ENCODE measurements at regions not wholly inside any gene's neighbourhood (a gene's known extent, or its start where the extent isn't known, plus 50 kb on each side); places are given as distances from the start of the nearest gene placed in this dataset.
"Not testable (repeated sequence)": the region's sequence is repeated elsewhere in the genome, so short reads cannot be mapped to it uniquely, and the experiment has no call there.

DNA sequence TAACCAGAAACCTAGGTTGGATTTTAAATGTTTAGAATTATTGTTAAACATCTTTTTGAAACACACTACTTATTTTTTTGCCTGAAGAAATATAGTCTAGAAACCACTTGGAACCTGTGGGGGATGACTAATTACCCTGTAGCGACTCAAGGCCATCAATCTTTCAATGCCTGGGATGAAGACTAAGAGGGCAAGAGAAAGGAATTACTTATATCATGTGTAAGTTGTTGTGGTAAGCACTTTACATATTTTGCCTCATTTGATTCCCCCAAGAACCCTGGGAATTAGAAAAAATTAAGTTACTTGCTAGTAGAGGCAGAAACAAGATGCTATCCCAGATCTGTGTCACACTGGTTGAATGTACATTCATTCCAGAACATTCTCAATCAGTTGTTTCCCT is 170.9 kb upstream of the GRIA3 start:
- DNase-seq = no peak

DNA sequence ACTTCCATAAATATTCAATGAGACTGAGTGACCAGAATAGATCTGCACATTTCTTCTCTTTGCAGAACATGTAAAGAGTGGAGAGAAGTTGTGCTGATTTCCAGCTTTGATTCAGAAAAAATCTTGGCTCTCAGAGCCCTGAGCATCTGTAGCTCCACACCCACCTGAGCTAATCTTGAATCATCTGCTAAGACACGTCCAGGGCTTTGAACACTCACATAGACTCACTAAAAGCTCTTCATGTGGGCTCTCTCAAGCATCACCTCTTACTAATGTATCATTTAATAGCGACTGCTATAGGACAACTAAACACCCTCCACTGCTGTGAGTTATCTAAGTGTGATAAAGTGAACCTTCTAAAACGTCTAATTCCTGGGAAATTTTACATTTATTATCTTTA is 147.7 kb upstream of the GRIA3 start:
- no peak for DNase-seq

- DNase-seq = no peak
Observed at GRCh38 chrX:123049071-123049625, 134.9 kb upstream of the GRIA3 start.

DNA sequence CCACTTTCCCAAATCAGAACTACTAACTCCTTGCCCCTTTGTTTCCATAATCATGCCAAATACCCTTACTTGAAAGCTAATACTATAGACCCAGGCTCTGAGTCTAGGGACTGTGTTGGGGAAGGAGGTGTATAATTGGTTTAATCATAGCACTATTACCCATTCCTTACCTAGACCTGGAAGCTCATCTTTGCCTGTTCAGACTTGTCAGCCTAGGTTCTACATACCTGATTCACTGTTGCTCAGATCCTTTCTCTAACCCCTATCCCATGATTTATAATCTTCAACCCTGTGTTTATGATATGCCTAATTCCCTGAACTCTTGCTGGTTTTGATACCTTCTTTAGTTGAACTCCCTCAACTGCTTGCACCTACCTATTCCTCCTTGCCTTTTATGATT is 123.1 kb upstream of the GRIA3 start:
- DNase-seq = no peak

- no peak for DNase-seq
Observed at GRCh38 chrX:123064053-123064452, 120.0 kb upstream of the GRIA3 start.

DNA sequence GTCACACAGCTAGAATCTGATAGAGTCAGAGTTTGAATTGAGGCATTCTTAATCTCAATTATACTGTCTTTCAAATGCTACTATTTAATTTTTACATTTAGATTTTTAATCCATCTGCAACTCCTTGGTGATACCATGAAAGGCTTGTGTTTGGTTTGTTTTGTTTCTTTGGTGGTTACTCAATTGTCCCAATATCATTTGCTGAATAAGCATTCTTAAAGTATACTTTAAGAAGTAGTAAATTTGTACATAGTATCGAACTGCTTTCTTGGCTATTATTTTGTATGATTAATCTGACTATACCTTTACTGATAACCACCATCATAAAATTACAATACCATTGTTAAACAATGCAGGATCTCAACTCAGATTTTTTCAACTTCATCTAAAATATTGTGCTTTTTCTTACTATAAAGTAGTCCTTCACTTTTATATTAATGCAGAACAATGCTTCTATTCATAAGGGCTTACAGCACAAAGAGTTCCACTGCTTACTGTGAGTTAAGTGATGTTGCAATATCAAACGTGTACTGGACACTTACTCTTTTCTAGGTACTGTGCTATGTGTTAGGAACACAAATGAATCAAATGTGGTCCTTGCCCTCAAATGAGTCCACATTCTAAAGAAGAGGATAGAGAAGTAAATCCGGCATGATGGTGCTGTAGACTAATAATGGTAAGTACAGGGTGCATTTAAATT is 111.2 kb upstream of the GRIA3 start:
- DNase-seq = no peak

- no peak for DNase-seq
Observed at GRCh38 chrX:123075947-123076561, 108.0 kb upstream of the GRIA3 start.

GRCh38 chrX:123077631-123078030 is 106.4 kb upstream of the GRIA3 start:
- DNase-seq = no peak

DNA sequence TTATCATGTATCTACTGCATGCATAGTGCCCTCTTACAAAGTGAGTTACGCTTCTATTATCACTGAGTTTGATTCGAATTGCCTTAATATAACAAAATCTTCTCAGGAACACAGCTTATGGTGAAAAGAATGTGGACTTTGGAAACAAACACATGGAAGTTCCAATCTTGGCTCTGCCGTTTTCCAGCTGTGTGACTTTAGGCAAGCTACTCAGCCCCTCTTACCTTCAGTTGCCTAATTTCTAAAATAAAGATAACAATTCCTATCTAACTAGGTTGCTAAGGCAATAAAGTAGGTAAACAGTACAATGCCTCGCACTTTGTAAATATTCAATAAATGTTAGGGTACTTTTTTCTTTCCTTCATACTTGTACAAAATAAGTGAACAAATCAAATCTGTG is 104.0 kb upstream of the GRIA3 start:
- DNase-seq = no peak

DNA sequence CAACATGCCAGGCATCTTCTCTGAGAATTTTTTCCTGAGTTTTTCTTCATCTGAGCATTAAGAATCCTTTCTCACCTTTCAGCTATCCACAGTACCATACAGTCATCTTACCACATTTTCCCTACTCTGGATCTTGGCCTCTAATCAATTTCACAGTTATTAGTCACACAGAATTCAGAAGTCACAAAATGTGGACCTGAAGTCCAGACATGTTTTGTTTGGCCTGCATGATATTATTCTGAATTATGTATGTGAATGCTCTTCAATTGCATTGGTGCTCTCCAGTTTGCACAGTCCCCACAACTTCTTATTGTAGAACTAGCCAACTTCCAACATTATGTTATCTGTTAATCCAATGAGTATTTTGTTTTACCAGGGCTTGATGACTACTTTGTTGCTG is 102.3 kb upstream of the GRIA3 start:
- no peak for DNase-seq

DNA sequence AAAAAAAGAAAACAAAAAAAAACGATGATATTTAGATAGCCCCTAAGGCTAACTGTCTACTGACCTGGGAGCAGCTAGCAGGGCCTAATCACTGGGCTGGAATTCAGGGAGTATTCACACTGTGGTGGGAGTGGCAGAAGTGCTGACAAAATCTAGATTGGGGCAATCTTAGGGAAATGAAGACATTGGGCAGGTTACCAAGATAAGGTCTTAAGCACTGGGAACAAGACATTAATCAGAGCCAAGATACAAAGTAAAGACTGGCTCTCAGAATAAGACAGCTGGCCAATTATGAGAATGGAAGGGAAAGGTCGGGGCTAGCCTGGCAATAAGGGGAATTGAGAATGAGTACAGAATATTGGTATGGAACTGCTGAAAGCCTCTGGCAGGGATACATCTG is 100.2 kb upstream of the GRIA3 start:
- DNase-seq = no peak

- no peak for DNase-seq
Observed at GRCh38 chrX:123084797-123085196, 99.3 kb upstream of the GRIA3 start.

- no peak for DNase-seq
Observed at GRCh38 chrX:123085311-123085940, 98.7 kb upstream of the GRIA3 start.

- no peak for DNase-seq
Observed at GRCh38 chrX:123086768-123087167, 97.3 kb upstream of the GRIA3 start.

- no peak for DNase-seq
Observed at GRCh38 chrX:123087326-123087725, 96.8 kb upstream of the GRIA3 start.

DNA sequence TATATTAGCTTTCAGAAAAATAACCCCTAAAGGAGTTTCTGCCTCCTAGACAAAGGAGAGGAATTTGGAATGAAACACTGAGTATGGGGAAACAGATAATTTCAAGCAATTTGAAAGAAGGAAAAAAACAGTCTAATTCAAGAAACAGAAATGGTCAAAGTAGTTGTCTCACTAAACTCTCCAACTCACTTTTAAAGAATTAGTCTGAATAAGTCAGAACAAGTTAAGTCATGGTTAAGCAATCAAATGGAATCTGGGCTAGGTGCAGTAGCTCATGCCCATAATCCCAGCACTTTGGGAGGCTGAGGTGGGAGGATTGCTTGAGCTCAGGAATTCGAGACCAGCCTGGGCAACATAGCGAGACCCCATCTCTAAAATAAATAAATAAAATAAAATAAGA is 95.7 kb upstream of the GRIA3 start:
- DNase-seq = no peak

- no peak for DNase-seq
Observed at GRCh38 chrX:123088930-123089329, 95.1 kb upstream of the GRIA3 start.

DNA sequence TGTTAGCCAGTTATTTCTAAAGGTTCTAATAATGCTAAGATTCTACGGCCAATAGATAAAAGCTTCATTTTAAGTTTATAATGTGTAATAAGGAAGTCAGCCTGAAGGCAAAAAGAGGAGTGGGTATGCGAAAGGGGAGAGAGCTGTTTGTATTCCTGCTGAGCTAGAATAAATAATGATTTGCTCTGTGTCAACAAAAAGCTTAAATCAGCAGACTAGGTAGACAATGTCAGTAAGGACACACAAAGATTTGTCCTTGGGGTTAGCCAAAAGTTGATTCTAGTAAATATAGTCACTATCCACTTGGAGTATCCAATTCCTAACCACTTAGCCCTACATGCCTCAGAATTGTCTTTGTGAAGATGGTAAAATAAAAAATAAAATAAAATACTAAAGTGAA is 90.3 kb upstream of the GRIA3 start:
- DNase-seq = no peak

DNA sequence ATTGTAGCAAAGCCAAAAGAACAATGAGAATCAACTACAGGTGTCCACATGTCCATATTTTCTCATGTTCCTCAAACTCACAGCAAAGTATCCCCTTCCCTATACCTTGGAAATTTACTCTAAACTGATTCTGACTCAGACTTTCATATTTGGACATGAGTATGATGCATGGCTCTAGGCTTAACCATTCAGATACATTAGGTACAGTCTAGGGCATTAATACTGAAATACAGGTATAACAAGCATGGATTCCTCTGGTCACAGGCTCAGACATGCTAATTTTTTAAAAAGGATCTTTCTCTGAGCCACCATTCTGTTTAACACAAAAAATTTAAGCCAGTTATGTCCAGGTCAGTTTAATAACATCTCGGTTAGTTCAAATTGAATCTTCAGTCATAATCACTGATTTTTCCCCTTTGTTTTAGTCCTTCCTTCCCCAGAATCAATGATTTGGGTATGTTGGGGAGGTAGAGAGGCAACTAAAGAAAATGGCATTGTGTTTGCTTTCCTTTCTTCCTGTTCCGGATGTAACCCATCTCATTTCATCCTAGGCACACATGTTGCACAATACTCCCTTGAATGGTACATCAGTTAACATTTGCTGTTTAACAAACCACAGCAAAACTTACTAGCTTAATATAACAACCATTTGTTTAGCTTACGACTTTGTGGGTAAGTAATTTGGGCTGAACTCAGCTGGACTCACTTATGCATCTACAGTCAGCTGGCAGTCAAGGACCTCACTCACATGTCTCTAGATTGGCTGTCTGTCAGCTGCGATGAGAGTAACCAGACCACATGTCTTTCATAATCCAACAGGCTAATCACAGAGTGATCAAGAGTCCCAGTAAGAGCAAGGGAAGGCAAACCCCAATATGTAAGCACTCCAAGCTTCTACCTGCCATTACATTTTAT is 75.3 kb upstream of the GRIA3 start:
- no peak for DNase-seq

GRCh38 chrX:123121241-123121640 is 62.8 kb upstream of the GRIA3 start:
- no peak for DNase-seq

DNA sequence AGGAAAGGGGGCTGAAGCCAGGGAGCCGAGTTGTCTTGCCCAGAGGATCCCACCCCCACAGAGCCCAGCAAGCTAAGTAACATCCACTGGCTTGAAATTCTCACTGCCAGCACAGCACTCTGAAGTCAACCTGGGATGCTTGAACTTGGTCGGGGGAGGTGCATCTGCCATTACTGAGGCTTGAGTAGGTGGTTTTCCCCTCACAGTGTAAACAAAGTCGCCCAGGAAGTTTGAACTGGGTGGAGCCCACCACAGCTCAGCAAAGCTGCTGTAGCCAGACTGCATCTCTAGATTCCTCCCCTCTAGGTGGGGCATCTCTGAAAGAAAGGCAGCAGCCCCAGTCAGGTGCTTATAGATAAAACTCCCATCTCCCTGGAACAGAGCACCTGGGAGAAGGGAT is 54.3 kb upstream of the GRIA3 start:
- DNase-seq = not testable (repeated sequence)

All from CD4-positive, alpha-beta T cell treated with Interleukin-6 for 4 hours (primary cell).